ENCODE measurements at regions not wholly inside any gene's neighbourhood (a gene's known extent, or its start where the extent isn't known, plus 50 kb on each side); places are given as distances from the start of the nearest gene placed in this dataset.

DNA sequence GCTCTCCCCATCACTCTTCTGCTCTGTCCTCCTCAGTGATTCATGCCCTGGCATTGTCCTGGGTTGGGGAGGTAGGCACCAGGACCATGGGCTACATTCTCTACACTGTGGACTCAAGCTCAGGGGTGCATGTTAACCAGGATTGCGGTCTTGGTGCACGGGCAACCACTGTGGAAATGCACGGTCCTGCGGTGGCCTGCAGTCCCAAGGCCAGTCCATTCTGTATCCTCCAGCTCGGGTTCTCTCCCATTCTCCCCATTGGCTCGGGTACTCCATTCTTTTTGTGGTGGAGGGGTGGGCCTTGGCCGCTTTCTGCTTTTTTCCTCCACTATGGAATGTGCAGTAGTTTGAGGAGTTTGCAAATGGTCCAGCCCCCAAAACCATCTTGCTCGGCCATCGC is 215.0 kb upstream of the MYT1L start:
- ATAC-seq = no peak
- no peak for TF ChIP-seq ESRRG (CRISPR knock-in tag; IDR thresholded peaks at IDR 0.05)
- TF ChIP-seq ZC3H10 (CRISPR knock-in tag; IDR thresholded peaks at IDR 0.05) = no peak
- no peak for TF ChIP-seq BACH2 (CRISPR knock-in tag; IDR thresholded peaks at IDR 0.05; ENCODE audit: borderline replicate concordance)
- TF ChIP-seq ZFP3 (CRISPR knock-in tag; IDR thresholded peaks at IDR 0.05) = no peak
- TF ChIP-seq ARNTL (CRISPR knock-in tag; IDR thresholded peaks at IDR 0.05; ENCODE audit: borderline replicate concordance, low read depth) = no peak
- no peak for TF ChIP-seq TOX (CRISPR knock-in tag; IDR thresholded peaks at IDR 0.05; ENCODE audit: borderline replicate concordance)
- TF ChIP-seq CSDC2 (CRISPR knock-in tag; IDR thresholded peaks at IDR 0.05) = no peak
- TF ChIP-seq, protein P1, sequence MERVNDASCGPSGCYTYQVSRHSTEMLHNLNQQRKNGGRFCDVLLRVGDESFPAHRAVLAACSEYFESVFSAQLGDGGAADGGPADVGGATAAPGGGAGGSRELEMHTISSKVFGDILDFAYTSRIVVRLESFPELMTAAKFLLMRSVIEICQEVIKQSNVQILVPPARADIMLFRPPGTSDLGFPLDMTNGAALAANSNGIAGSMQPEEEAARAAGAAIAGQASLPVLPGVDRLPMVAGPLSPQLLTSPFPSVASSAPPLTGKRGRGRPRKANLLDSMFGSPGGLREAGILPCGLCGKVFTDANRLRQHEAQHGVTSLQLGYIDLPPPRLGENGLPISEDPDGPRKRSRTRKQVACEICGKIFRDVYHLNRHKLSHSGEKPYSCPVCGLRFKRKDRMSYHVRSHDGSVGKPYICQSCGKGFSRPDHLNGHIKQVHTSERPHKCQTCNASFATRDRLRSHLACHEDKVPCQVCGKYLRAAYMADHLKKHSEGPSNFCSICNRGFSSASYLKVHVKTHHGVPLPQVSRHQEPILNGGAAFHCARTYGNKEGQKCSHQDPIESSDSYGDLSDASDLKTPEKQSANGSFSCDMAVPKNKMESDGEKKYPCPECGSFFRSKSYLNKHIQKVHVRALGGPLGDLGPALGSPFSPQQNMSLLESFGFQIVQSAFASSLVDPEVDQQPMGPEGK (CRISPR knock-in tag; IDR thresholded peaks at IDR 0.05; ENCODE audit: borderline replicate concordance) = no peak

DNA sequence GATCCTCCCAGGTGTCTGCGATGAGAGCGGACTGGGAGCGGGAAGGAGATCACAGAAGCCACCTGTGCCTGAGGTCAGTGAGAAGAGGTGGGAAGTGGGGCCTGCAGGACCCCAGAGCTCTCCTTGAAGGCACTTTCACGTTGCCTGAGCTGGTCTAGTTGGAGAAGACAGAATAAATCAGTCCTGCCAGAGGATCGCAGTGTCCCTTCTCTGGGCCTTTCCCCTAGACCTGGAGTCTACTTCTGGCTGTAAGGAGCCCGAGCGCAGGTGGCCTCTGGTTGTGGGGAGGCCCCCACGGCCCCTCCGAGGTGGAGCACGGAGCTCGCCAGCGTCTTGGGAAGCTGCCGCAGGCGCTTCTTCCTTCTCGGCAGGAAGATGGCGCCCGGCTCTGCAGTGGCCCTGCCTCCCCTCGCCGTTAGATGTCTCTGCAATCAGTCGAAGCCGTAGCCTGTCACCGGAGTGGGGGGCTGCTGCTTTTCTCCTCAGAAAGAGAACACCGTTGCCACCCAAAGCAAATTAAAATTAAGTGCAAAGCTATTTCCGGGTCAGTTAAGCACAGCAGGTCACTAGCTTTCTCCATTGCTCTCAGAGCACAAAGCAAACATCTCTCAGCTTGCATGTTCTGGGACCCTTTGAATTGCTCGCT is 212.0 kb upstream of the MYT1L start:
- ATAC-seq = no peak
- TF ChIP-seq OSR1 (CRISPR knock-in tag; IDR thresholded peaks at IDR 0.05) (no peak), BACH2 (CRISPR knock-in tag; IDR thresholded peaks at IDR 0.05; ENCODE audit: borderline replicate concordance) (no peak), ZC3H10 (CRISPR knock-in tag; IDR thresholded peaks at IDR 0.05) (no peak), ZFP30 (CRISPR knock-in tag; IDR thresholded peaks at IDR 0.05) (no peak), ARNTL (CRISPR knock-in tag; IDR thresholded peaks at IDR 0.05; ENCODE audit: borderline replicate concordance, low read depth) (no peak), TOX (CRISPR knock-in tag; IDR thresholded peaks at IDR 0.05; ENCODE audit: borderline replicate concordance) (no peak), ZNF8 (CRISPR knock-in tag; IDR thresholded peaks at IDR 0.05) (no peak), CSDC2 (CRISPR knock-in tag; IDR thresholded peaks at IDR 0.05) (no peak), ESRRG (CRISPR knock-in tag; IDR thresholded peaks at IDR 0.05) (no peak), ZFP3 (CRISPR knock-in tag; IDR thresholded peaks at IDR 0.05) (no peak), ZNF70 (CRISPR knock-in tag; IDR thresholded peaks at IDR 0.05) (no peak), RARB (CRISPR knock-in tag; IDR thresholded peaks at IDR 0.05) (no peak), ISL1 (CRISPR knock-in tag; IDR thresholded peaks at IDR 0.05) (no peak), TCF4 (CRISPR knock-in tag; IDR thresholded peaks at IDR 0.05; ENCODE audit: borderline replicate concordance) (no peak)
- TF ChIP-seq, protein P1 (CRISPR knock-in tag; IDR thresholded peaks at IDR 0.05; ENCODE audit: borderline replicate concordance) = no peak
- TF ChIP-seq, protein P2, sequence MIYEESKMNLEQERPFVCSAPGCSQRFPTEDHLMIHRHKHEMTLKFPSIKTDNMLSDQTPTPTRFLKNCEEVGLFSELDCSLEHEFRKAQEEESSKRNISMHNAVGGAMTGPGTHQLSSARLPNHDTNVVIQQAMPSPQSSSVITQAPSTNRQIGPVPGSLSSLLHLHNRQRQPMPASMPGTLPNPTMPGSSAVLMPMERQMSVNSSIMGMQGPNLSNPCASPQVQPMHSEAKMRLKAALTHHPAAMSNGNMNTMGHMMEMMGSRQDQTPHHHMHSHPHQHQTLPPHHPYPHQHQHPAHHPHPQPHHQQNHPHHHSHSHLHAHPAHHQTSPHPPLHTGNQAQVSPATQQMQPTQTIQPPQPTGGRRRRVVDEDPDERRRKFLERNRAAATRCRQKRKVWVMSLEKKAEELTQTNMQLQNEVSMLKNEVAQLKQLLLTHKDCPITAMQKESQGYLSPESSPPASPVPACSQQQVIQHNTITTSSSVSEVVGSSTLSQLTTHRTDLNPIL (CRISPR knock-in tag; IDR thresholded peaks at IDR 0.05; ENCODE audit: low read depth) = no peak
- TF ChIP-seq, protein P3, sequence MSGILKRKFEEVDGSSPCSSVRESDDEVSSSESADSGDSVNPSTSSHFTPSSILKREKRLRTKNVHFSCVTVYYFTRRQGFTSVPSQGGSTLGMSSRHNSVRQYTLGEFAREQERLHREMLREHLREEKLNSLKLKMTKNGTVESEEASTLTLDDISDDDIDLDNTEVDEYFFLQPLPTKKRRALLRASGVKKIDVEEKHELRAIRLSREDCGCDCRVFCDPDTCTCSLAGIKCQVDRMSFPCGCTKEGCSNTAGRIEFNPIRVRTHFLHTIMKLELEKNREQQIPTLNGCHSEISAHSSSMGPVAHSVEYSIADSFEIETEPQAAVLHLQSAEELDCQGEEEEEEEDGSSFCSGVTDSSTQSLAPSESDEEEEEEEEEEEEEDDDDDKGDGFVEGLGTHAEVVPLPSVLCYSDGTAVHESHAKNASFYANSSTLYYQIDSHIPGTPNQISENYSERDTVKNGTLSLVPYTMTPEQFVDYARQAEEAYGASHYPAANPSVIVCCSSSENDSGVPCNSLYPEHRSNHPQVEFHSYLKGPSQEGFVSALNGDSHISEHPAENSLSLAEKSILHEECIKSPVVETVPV (CRISPR knock-in tag; IDR thresholded peaks at IDR 0.05) = no peak
- TF ChIP-seq, protein P4, sequence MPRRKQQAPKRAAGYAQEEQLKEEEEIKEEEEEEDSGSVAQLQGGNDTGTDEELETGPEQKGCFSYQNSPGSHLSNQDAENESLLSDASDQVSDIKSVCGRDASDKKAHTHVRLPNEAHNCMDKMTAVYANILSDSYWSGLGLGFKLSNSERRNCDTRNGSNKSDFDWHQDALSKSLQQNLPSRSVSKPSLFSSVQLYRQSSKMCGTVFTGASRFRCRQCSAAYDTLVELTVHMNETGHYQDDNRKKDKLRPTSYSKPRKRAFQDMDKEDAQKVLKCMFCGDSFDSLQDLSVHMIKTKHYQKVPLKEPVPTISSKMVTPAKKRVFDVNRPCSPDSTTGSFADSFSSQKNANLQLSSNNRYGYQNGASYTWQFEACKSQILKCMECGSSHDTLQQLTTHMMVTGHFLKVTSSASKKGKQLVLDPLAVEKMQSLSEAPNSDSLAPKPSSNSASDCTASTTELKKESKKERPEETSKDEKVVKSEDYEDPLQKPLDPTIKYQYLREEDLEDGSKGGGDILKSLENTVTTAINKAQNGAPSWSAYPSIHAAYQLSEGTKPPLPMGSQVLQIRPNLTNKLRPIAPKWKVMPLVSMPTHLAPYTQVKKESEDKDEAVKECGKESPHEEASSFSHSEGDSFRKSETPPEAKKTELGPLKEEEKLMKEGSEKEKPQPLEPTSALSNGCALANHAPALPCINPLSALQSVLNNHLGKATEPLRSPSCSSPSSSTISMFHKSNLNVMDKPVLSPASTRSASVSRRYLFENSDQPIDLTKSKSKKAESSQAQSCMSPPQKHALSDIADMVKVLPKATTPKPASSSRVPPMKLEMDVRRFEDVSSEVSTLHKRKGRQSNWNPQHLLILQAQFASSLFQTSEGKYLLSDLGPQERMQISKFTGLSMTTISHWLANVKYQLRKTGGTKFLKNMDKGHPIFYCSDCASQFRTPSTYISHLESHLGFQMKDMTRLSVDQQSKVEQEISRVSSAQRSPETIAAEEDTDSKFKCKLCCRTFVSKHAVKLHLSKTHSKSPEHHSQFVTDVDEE (CRISPR knock-in tag; IDR thresholded peaks at IDR 0.05) = no peak

DNA sequence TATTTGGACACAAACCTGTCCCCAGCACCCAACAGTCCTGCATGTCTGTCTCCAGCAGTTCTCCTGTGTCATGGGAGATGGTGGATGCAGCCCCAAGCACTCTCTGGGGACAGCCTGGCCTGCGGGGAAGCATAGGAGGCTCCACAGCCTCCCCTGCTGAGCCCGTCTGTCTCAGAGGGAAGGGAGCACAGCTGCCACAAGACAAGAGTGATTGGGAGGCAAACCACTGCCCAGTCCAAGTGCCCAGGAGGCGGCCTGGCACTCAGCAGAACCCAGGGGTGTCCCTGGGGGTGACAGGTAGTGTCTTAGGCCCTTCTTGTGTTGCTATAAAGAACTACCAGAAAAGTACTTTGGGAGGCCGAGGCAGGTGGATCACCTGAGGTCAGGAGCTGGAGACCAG is 211.2 kb upstream of the MYT1L start:
- no peak for ATAC-seq
- TF ChIP-seq, protein P1 (CRISPR knock-in tag; IDR thresholded peaks at IDR 0.05; ENCODE audit: borderline replicate concordance) = no peak
- TF ChIP-seq PPARA (CRISPR knock-in tag; IDR thresholded peaks at IDR 0.05; ENCODE audit: borderline replicate concordance) (no peak), ZNF565 (CRISPR knock-in tag; conservative IDR thresholded peaks at IDR 0.05; ENCODE audit: low read depth) (no peak), ESRRG (CRISPR knock-in tag; IDR thresholded peaks at IDR 0.05) (no peak), TCF4 (CRISPR knock-in tag; IDR thresholded peaks at IDR 0.05; ENCODE audit: borderline replicate concordance) (no peak), OSR1 (CRISPR knock-in tag; IDR thresholded peaks at IDR 0.05) (no peak), CSDC2 (CRISPR knock-in tag; IDR thresholded peaks at IDR 0.05) (no peak), ARNTL (CRISPR knock-in tag; IDR thresholded peaks at IDR 0.05; ENCODE audit: borderline replicate concordance, low read depth) (no peak), ZNF8 (CRISPR knock-in tag; IDR thresholded peaks at IDR 0.05) (no peak), ZNF70 (CRISPR knock-in tag; IDR thresholded peaks at IDR 0.05) (no peak), RARB (CRISPR knock-in tag; IDR thresholded peaks at IDR 0.05) (no peak)
- TF ChIP-seq, protein P3 (CRISPR knock-in tag; IDR thresholded peaks at IDR 0.05) = no peak

Measured in SK-N-SH treated with all-trans-retinoic acid at 6 μM for 48 hours (cell line).